Epithelial cell of esophagus (primary cell): ENCODE measurements at regions not wholly inside any gene's neighbourhood (a gene's known extent, or its start where the extent isn't known, plus 50 kb on each side); places are given as distances from the start of the nearest gene placed in this dataset.
A peak's percentile ranks its signal among the peaks of the same experiment; 100 is the strongest.
"Not testable (repeated sequence)": the region's sequence is repeated elsewhere in the genome, so short reads cannot be mapped to it uniquely, and the experiment has no call there.

ENCODE experiments used
- DNase-seq: peaks from one replicate; pipeline ENCODE4 v3.0.0; 2010; ENCODE audit warnings: low read depth
- H3K4me3 ChIP-seq: 2 replicates; pipeline ENCODE4 v1.5.1; 2011; ENCODE audit warnings: mild to moderate bottlenecking, low read length, control low read depth
- TF ChIP-seq, protein P1 (sequence below): IDR thresholded peaks from 2 replicates; pipeline ENCODE4 v1.5.1; 2011; ENCODE audit warnings: low read depth, mild to moderate bottlenecking, low read length, control low read depth, inconsistent platforms; ENCODE audit not compliant: insufficient read depth; ENCODE audit errors: missing control alignments

DNA sequence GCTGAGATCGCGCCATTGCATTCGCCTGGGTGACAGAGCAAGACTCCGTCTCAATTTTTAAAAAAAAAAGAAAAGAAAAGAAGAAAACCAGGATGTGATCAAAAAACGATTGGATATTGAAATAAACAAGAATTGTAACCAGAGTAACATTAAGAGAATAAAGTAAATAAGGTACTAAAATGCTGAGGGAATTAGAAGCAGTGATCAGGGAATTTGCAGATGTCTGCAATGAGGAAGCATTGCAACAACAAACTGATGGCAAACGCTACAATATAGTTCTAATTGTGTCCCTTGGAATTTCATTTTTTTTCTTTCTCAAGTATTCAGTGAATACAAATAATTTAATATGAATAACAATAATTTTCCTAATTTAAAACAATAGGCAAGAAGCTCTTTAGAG, 1077.5 kb downstream of the TBL1XR1 start:
- no peak overlapping the region for H3K4me3 ChIP-seq
- DNase-seq, result no peak

DNA sequence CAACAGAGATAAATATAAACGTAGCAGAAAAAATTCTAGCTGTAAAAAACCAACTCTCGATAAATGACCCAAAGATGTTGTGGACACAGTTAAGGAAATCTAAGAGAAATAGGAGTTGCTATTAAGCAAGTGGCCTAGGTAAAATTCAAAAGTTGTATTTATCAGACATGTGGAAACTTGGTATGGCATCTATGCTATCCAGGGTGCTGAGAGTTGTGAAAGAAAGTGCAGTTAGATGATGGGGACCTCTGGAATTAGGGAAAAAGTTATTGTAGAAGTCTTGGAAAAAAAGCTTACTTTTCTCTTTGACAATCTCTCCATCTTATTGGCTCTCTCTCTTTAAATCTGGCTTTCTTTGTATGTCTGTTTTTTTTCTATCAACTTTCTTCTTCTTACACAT, 1090.9 kb downstream of the TBL1XR1 start:
- peak; percentile 1 for DNase-seq
- TF ChIP-seq, protein P1, sequence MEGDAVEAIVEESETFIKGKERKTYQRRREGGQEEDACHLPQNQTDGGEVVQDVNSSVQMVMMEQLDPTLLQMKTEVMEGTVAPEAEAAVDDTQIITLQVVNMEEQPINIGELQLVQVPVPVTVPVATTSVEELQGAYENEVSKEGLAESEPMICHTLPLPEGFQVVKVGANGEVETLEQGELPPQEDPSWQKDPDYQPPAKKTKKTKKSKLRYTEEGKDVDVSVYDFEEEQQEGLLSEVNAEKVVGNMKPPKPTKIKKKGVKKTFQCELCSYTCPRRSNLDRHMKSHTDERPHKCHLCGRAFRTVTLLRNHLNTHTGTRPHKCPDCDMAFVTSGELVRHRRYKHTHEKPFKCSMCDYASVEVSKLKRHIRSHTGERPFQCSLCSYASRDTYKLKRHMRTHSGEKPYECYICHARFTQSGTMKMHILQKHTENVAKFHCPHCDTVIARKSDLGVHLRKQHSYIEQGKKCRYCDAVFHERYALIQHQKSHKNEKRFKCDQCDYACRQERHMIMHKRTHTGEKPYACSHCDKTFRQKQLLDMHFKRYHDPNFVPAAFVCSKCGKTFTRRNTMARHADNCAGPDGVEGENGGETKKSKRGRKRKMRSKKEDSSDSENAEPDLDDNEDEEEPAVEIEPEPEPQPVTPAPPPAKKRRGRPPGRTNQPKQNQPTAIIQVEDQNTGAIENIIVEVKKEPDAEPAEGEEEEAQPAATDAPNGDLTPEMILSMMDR, result no peak
- no peak overlapping the region for H3K4me3 ChIP-seq

More for the DNA sequence above, 1077.5 kb downstream of the TBL1XR1 start:
- TF ChIP-seq, protein P1, result no peak

DNA sequence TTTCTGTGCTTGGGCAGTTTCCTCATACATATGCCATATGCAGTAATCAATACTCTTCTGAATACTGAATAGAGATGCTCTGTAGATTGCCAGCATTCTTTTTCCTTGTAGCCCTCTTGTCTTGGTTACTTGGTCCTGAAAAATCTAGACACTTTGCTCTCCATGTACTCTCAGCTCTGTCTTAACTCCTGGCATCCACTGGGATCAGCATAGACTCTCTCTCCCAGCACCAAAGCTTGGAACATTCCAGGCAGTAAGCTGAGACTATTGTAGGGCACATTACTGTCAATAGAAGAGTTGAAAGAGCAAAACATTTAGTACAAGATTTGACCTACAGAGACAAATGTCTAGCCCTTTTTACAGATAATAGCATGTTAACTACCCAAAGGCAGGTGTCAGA, 1100.3 kb downstream of the TBL1XR1 start:
- TF ChIP-seq, protein P1, result no peak
- H3K4me3 ChIP-seq, result no peak overlapping the region

DNA sequence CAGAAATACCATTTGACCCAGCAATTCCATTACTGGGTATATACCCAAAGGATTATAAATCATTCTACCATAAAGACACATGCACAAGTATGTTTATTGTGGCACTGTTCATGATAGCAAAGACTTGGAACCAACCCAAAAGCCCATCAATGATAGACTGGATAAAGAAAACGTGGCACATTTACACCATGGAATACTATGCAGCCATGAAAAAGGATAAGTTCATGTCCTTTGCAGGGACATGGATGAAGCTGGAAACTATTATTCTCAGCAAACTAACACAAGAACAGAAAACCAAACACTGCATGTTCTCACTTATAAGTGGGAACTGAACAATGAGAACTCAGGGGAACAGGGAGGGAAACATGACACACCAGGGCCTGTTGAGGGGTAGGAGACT, 1103.4 kb downstream of the TBL1XR1 start:
- DNase-seq, H3K4me3 ChIP-seq: not testable (repeated sequence)

More for the DNA sequence above, 1100.3 kb downstream of the TBL1XR1 start:
- no peak for DNase-seq

DNA sequence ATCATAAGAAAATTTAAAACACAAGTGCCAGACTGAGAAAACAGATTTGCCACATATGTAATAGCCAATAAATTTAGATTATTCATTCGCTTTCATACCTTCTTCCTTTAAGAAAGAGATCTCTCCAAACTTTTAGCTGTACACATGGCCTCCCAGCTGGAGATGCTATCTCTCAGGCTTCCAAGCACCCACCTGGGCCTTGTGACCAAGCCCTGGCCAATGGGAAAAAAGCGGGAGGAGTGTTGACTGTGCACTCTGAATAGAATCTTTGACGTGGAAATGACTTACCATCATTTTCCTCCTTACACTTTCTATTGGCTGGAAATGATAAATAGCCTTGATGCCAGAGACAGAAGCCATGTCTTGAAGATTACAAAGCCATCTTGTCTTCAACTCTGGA, 1106.6 kb downstream of the TBL1XR1 start:
- no peak overlapping the region for H3K4me3 ChIP-seq
- no peak for DNase-seq
- TF ChIP-seq, protein P1, result no peak

DNA sequence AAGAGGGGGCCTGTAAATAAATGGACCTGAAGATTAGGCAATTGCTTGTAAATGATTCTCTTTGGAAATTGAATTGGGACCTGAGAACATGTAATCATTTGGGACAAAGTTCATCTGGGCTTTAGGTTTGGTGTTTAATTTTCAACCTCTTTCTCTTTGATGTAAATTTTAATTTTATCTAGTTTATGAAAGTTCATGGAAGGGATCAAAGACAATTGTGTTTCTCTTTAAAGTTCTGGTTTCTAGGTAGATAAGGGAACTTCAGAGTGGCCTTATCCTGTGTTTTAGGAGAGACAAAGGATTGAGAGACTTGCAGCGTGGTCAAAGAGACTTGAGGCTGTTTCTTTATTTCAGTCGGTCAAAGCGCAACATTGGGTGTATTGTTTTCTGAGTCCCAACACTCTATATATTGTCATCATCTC, 1108.3 kb downstream of the TBL1XR1 start:
- TF ChIP-seq, protein P1, result no peak
- DNase-seq, result no peak
- no peak overlapping the region for H3K4me3 ChIP-seq

DNA sequence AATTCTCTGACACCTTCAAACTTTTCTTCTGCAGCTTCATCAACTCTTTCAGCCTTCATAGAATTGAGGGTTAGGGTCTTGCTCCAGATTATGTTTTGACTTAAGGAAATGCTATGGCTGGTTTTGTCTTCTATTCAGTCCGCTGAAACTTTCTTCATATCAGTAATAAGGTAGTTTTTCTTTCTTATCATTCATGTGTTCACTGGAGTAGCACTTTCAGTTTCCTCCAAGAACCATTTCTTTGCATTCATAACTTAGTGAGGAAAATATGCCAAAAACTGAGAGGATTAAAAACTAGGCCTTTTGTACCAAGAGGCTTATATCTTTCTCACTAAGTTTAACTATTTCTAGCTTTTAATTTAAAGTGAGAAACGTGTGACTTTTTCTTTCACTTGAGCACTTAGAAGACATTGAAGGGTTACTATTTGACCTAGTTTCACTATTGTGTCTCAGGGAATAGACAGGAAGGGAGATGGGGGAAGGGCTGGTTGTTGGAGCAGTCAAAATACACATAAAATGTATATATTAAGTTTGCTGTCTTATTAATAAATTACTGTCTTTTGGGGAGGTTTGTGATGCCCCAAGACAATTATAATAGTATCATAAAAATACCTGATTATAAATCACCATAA, 1110.1 kb downstream of the TBL1XR1 start:
- TF ChIP-seq, protein P1, result no peak
- no peak for DNase-seq
- no peak overlapping the region for H3K4me3 ChIP-seq
